HG02840 (cell line): ENCODE measurements at regions not wholly inside any gene's neighbourhood (a gene's known extent, or its start where the extent isn't known, plus 50 kb on each side); places are given as distances from the start of the nearest gene placed in this dataset.

Experiments
- ATAC-seq: cut with Tn5 transposase; IDR thresholded peaks from one replicate; pipeline ENCODE4 v1.9.1; 2021; ENCODE audit warnings: mild to moderate bottlenecking, moderate library complexity, moderate number of reproducible peaks; ENCODE audit not compliant: unreplicated experiment, low FRiP score

- ATAC-seq: no peak
These were observed 320.7 kb downstream of the MTX2 start for GRCh38 chr2:176589825-176590440.

GRCh38 chr2:176592216-176592615 lies 323.0 kb downstream of the MTX2 start:
- ATAC-seq: no peak

- ATAC-seq: no peak
These were observed 326.7 kb downstream of the MTX2 start for GRCh38 chr2:176595986-176596385.

- ATAC-seq: no peak
These were observed 328.7 kb downstream of the MTX2 start for GRCh38 chr2:176597916-176598315.

GRCh38 chr2:176598351-176598750 lies 329.1 kb downstream of the MTX2 start:
- ATAC-seq: no peak

- ATAC-seq: no peak
These were observed 330.7 kb downstream of the MTX2 start for GRCh38 chr2:176599796-176600485.

- no peak for ATAC-seq
These were observed 331.8 kb downstream of the MTX2 start for GRCh38 chr2:176601066-176601465.

- ATAC-seq: no peak
These were observed 342.8 kb downstream of the MTX2 start for GRCh38 chr2:176612036-176612435.

GRCh38 chr2:176612736-176613135 lies 343.5 kb downstream of the MTX2 start:
- ATAC-seq: no peak

GRCh38 chr2:176613323-176613987 lies 344.2 kb downstream of the MTX2 start:
- no peak for ATAC-seq

- ATAC-seq: no peak
These were observed 344.8 kb downstream of the MTX2 start for GRCh38 chr2:176614049-176614448.

- no peak for ATAC-seq
These were observed 345.7 kb downstream of the MTX2 start for GRCh38 chr2:176614930-176615329.

GRCh38 chr2:176619504-176619903 lies 350.3 kb downstream of the MTX2 start:
- ATAC-seq: no peak

- ATAC-seq: no peak
These were observed 352.1 kb downstream of the MTX2 start for GRCh38 chr2:176621350-176621749.

- ATAC-seq: no peak
These were observed 353.6 kb downstream of the MTX2 start for GRCh38 chr2:176622792-176623191.

- ATAC-seq: no peak
These were observed 357.6 kb downstream of the MTX2 start for GRCh38 chr2:176626796-176627195.

GRCh38 chr2:176628438-176628837 lies 359.2 kb downstream of the MTX2 start:
- ATAC-seq: no peak

GRCh38 chr2:176633754-176634153 lies 364.5 kb downstream of the MTX2 start:
- no peak for ATAC-seq

GRCh38 chr2:176636401-176636800 lies 367.2 kb downstream of the MTX2 start:
- no peak for ATAC-seq

- no peak for ATAC-seq
These were observed 367.9 kb downstream of the MTX2 start for GRCh38 chr2:176637142-176637485.

- peak; percentile 28 for ATAC-seq
These were observed 368.4 kb downstream of the MTX2 start for GRCh38 chr2:176637486-176638166.
